GM12878 (cell line): ENCODE measurements at regions not wholly inside any gene's neighbourhood (a gene's known extent, or its start where the extent isn't known, plus 50 kb on each side); places are given as distances from the start of the nearest gene placed in this dataset.

Experiments
- BACH1 ChIP-seq: fragments of 450-650 bp; IDR thresholded peaks from 2 replicates; pipeline ENCODE4 v1.6.1; 2017; ENCODE audit warnings: mild to moderate bottlenecking, borderline replicate concordance
- ETV6 ChIP-seq, 2 experiments: fragments of 450-650 bp in 1 of 2; IDR thresholded peaks in 1 of 2; conservative IDR thresholded peaks in 1 of 2; 2 replicates each; pipeline ENCODE4 v1.6.1; 2014; ENCODE audit warnings: antibody characterized with exemption in 1 of 2, borderline replicate concordance in 1 of 2, low read depth in 1 of 2, mild to moderate bottlenecking in 1 of 2, moderate library complexity in 1 of 2
- POLR2AphosphoS5 ChIP-seq: IDR thresholded peaks from 2 replicates; pipeline ENCODE4 v1.6.1; 2011; ENCODE audit warnings: mild to moderate bottlenecking, low read length, inconsistent platforms
- SMC3 ChIP-seq: IDR thresholded peaks from 2 replicates; pipeline ENCODE4 v1.6.1; 2011; ENCODE audit warnings: low read length, improper control_type of control experiment, borderline replicate concordance
- SP1 ChIP-seq: IDR thresholded peaks from one replicate; pipeline ENCODE4 v1.6.1; 2011; ENCODE audit warnings: low read depth, low read length
- TF ChIP-seq, protein P1 (sequence below), 3 experiments: IDR thresholded peaks in 2 of 3; conservative IDR thresholded peaks in 1 of 3; 2 replicates each; pipeline ENCODE4 v1.5.1; 2011; ENCODE audit warnings: low read depth in 3 of 3, low read length in 3 of 3, mild to moderate bottlenecking in 3 of 3, control low read depth in 2 of 3, moderate library complexity in 2 of 3, inconsistent platforms in 1 of 3, mixed read lengths in 1 of 3; ENCODE audit not compliant: control insufficient read depth in 2 of 3, insufficient read depth in 1 of 3; ENCODE audit errors: extremely low read depth in 1 of 3

DNA sequence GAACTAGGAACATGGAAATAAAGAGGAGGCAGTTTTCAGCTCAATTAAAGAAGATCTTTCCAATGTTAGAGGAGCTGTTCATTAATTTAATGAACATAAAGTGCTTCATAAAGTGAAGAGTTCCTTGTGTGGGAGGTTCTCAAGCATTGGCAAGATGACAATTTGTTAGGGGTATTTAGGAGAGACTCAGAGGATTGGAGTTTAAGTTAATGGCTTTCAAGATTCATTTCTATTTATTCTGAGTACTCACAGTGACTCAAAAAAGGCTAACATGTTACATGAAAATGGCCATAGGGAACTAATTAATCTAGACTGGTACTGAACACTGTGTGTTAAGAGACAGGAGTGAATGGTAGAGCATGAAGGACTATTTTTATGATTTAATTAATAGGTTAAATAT is 55.4 kb upstream of the CDH12 start:
- TF ChIP-seq, protein P1, sequence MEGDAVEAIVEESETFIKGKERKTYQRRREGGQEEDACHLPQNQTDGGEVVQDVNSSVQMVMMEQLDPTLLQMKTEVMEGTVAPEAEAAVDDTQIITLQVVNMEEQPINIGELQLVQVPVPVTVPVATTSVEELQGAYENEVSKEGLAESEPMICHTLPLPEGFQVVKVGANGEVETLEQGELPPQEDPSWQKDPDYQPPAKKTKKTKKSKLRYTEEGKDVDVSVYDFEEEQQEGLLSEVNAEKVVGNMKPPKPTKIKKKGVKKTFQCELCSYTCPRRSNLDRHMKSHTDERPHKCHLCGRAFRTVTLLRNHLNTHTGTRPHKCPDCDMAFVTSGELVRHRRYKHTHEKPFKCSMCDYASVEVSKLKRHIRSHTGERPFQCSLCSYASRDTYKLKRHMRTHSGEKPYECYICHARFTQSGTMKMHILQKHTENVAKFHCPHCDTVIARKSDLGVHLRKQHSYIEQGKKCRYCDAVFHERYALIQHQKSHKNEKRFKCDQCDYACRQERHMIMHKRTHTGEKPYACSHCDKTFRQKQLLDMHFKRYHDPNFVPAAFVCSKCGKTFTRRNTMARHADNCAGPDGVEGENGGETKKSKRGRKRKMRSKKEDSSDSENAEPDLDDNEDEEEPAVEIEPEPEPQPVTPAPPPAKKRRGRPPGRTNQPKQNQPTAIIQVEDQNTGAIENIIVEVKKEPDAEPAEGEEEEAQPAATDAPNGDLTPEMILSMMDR (IDR thresholded peaks at IDR 0.05 in 2 of 3, conservative IDR thresholded peaks at IDR 0.05 in 1 of 3; ENCODE audit: control insufficient read depth in 2 of 3, extremely low read depth in 1 of 3, insufficient read depth in 1 of 3, low read depth in 3 of 3, low read length in 3 of 3) = no peak
- TF ChIP-seq SMC3 = no peak
- no peak for TF ChIP-seq BACH1
- no peak for TF ChIP-seq SP1
- TF ChIP-seq ETV6 (conservative IDR thresholded peaks at IDR 0.05 in 1 of 2, IDR thresholded peaks at IDR 0.05 in 1 of 2; ENCODE audit: borderline replicate concordance in 1 of 2, low read depth in 1 of 2) = no peak
- no peak for TF ChIP-seq POLR2AphosphoS5
